ENCODE measurements at regions not wholly inside any gene's neighbourhood (a gene's known extent, or its start where the extent isn't known, plus 50 kb on each side); places are given as distances from the start of the nearest gene placed in this dataset.

DNA sequence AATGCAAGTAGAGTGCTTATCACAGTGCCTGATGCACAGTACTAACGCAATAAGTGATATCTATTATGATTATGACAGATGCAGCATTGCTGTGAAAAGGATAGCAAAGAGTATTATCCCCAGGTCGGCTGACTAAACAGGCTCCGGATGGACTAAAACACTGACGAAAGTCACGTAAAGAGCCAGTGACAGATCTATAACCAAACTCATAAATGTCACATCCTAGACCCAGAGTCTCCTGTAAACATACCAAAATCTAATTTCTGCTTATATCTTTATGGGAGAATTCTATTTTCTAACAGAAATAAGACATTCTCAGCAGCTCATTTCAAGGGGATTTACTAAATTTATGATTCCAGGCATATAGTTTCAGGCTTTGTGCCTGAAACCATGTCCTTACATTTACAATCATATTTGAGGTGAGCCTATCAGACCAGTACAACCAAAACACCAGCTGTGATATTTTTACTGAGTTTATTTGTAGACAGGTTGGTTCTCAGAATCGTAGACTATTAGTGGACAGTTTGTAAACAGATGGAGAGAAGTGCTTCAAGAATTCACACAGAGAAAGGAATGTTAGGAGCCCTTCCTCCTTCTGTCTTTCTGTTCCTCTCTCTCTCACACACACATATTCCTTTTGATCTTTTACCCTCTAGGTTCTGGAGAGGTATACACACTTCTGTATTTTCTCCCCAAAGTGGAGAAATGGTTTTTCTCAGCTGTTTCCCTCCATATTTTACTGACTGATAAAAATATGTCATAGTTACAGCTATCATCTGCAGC is 52.4 kb upstream of the WDR26 start:
- ATAC-seq (no peak), DNase-seq (no peak)
- intact Hi-C loops (cut with micrococcal nuclease), result no loop called here

DNA sequence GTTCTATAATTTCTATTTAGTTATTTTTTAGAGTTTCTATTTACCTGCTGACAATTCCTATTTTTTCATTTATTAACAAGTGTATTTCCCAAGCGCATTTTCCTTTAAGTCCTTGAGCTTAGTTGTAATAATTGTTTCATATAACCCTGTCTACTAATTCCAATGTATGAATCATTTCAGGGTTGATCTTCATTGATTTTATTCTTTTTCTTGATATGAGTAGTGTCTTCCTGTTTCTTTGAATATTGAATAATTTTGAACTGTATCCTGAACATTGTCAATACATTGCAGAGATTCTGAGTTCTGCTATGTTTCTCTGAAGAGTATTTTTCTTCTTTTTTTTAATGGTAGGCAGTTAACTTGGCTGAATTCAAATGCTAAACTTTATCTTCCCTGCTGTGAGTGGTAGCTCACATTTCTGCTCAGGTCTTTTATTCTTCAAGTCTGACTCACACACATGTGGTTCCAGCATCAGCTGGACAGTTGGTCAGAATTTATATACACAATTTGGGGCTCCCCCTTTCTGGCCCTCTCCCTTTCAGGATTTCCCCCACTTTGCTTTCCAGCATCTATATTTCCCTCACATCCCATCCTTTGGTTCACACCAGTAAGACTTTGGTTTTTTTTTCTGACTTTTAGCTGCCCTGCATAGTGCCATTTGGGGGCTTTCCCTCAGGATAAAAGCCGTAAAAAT is 54.4 kb upstream of the WDR26 start:
- DNase-seq, result no peak
- intact Hi-C loops (cut with micrococcal nuclease), result no loop called here
- ATAC-seq, result no peak

DNA sequence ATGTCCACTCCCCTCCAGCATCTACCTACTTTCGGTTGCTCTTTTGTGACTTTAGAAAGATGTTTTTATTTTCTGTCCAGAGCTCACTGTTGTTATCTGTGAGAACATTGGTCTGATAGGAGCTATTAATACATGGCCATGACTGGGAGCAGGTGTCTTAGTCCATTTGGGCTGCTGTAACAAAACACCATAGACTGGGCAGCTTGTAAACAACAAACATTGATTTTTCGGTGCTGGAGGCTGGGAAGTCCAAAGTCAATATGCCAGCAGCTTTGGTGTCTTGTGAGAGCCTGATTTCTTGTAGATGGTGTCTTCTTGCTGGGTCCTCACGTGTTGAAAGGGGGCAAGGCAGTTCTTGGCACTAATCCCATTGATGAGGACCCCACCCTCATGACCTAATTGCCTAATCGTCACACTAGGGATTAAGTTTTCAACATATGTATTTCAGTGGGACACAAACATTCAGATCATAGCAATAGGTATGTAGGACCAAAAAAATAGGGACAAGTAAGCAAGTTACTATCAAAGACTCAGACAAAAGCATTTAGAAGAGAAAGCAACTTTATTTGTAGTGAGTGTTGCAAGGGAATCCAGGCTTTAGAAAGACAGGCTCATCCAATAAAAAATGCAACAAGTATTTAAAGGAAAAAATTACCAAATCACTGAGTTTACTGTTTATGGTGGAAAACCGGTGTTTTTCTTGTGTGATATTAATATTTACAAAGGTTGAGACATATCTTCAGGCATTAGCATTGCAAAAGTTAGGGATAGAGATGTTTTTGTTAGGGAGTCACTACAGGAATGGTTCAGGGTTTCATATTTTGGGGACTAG is 55.2 kb upstream of the WDR26 start:
- intact Hi-C loops (cut with micrococcal nuclease), result no loop called here
- no peak for ATAC-seq

DNA sequence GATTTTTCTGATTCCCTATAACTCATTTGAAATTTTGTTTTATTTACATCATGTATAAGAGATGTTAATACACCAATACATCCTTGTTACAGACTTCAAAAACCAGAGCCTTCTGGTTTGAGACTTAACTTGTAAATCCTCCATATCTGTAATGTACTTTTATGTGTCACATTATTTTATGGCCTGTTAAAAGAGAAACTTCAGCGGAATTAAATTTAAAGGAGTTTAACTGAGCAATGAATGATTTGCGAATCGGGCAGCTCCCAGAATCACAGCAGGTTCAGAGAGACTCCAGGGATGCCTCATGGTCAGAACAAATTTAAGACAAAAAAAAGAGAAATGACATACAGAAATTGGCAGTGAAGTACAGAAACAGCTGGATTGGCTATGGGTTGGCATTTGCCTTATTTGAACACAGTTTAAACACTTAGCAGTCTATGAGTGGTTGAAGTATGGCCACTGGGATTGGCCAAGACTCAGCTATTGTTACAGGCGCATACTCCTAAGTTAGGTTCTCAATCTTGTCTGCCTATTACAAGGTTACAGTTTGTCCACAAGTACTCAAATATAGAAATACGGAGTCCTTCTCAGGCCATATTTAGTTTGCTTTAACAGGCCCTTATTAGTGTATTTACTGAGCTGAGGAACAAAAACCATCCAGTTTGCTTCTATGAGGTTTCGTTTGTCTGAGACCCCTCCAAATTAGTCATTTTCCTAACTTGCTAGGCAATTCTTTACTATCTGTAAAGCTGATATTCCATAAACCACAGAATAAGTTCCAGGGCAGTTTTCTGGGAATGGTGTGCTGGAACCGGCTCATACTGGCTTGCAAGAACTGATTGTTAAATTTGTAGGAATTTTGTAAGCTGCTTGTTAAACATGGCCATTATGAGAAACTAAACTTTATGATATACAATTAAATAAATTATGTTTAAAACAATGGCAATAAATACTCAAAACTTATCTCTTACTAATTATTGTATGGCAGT is 56.2 kb upstream of the WDR26 start:
- DNase-seq (no peak), ATAC-seq (no peak)
- intact Hi-C loops (cut with micrococcal nuclease), result no loop called here

More for the DNA sequence above, 55.2 kb upstream of the WDR26 start:
- no peak for DNase-seq

DNA sequence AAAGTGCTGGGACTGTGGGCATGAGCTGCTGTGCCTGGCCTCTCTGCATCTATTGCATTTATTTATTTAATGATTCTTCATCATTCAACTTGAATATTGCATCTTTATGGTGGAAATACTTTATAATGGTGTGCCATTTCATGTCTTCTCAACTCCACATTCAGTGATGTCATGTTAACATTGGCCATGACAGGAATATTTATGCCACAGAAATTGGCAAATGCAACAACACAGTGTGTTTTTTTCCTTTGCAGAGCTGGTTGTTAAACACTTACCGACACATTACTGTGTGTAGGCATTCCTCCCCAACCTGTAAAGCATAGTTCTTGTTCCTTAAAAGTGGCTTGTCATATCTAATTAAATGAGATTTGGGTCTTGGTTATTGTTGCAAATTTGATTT is 57.4 kb upstream of the WDR26 start:
- ATAC-seq, result no peak
- intact Hi-C loops (cut with micrococcal nuclease), result no loop called here
- no peak for DNase-seq

DNA sequence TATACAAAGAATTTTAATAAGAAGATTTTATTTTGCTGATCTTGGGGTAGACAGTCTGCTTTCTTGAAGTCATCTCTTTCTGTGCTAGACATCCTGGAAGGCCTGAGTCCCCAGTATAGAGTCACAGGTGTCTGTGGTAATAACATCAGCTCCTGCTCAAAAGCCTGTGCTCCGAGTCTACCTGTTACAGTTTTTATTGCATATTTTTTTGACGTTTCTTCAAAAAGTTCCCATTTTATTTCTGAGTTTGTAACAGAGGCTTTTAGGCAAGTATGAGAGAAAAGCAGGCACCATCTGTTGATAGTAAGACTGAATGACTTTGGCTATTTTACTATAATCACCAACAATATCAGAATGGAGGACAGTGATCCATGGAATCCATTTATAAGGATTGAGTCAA is 58.0 kb upstream of the WDR26 start:
- intact Hi-C loops (cut with micrococcal nuclease), result no loop called here
- no peak for ATAC-seq
- no peak for DNase-seq

DNA sequence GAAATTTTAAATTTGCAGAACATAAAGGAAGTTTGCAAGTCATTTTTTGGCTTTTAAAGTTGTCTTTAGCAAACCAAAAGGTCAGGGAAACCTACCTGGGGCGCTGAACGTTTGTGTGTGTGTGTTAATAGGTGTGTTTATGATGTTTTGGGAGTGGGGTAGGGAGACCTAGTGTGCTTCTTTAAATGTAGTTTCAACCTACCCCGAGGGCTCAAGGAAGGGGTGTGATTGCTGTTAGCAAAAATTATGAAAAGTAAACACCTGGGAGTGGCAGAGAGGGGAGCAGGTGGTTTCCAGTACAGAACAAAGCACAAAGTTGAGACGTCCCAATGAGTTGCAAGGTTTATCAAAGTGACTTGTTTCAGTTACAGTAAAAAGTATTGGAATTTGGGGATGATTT is 58.7 kb upstream of the WDR26 start:
- intact Hi-C loops (cut with micrococcal nuclease), result no loop called here
- DNase-seq (no peak), ATAC-seq (no peak)

DNA sequence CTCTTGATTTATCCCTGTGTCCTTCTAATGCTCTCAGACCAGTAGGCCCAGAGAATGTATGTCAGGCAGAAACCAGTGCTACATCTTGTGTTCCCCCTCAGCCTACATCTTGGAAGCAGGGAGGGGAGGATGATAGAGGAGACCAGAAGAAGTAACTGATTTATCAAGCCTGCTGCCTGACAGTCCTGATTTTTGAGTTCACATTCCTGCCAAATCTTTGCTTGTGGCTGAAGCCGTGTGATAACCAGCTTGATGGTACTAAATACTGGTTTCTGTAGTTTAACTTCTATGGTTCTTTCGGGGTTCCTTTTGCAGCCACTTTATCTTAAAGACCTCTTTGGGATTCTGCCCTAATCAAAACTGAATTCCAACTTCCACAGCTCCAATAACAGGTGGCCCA is 59.7 kb upstream of the WDR26 start:
- intact Hi-C loops (cut with micrococcal nuclease), result no loop called here
- DNase-seq (no peak), ATAC-seq (no peak)

DNA sequence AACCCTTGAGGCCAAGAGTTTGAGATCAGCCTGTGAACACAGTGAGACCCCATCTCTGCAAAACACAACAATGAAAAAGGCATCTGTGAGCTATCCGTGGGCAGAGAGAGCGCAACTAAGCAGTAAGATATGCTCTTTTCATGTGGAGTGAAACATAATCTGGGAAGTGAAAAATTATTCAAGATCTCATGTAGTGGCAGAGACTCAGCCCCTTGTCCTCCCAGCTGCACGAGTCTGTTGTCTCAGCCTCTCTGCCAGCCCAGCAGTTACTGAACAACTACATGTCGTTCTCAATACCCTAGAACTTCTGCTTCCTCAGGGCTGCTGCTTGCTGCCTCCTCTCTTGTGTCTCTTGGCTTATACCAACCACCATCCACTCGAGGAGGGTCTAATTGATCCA is 61.3 kb upstream of the WDR26 start:
- DNase-seq (no peak), ATAC-seq (peak; percentile 39)
- intact Hi-C loops (cut with micrococcal nuclease), result no loop called here

DNA sequence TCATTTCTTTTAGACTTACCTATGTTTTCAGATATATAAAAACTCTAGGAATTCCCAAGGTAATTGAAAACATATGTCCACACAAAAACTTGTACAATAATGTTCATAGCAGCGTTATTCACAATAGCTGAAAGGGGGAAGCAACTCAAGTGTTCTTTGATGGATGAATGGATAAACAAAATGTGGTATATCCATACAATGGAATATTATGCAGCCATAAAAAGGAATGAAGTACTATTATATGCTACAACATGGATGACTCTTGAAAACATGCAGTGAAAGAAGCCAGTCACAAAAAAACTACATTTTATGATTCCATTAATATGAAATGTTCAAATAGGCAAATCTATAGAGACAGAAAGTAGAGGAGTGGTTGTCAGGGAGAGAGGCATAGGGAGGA is 62.2 kb upstream of the WDR26 start:
- ATAC-seq, result no peak
- intact Hi-C loops (cut with micrococcal nuclease), result no loop called here
- no peak for DNase-seq

DNA sequence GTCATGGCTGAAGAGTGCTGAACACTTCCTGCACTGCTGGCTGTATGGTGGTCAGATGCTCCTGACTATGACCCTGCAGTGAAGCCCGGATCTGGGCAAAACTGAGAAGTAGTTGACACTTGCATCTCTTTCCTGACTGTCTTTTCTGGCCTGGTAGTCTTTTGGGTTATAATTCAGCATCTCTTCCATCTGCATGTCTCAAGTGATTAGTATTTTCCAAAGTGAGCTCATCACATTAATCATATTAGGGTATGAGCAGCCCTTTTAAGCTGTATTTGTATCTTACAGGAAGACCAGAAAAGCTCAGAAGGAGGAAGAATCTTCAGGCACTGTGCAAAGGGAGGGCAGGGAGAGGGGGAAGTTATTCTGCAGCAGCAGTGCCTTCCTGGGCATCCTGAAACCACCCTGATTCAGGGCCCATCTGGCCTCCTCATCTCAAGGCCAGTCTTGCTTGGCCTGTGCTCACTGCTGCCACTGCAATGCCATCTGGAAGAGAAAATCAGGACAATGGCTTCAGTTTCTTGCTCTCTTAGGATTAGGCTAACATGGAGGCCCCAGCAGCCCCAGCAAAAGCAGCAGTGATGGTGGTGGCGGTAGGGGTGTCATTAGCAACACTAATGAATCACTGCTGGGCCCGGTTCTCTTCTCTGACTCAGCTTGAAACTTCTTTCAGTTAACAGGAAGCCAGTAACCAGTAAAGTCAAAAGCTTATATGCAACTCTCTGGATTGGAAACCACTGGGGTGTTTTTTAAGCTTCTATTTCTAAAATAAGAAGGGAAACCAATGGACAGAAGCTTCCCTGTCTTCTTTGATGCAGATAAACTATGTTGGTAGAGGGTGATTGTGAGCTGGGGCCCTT is 63.3 kb upstream of the WDR26 start:
- intact Hi-C loops (cut with micrococcal nuclease), result no loop called here
- DNase-seq (no peak), ATAC-seq (peak; percentile 57)

DNA sequence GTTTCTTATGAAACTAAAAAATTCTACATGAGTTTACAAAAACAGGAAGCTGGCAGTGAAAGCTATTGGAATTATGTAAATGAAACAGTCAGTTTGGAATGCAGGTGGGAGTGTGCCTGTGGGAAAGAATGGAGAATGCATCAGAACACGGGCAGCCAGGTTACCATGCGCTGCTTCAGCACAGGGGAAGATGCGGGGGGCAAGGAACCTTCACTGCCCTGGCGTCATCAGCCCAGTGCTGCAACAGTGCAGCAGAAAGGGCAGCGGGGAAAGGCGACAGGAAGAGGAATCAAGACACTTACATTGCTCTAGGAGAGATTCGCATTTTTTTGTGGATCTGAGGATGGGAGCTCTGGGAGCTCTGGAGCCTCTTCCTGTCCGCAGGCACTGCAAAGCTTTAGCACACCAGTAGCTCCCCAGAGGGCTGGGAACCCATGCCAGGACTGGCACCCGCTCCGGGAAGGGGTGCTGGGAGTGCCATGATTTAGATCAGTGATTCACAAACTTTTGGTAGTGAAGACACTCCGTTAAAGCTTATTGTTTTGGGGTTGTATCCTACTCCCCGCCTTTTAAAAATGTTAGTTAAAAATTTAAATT is 64.1 kb upstream of the WDR26 start:
- ATAC-seq (no peak), DNase-seq (no peak)
- intact Hi-C loops (cut with micrococcal nuclease), result no loop called here

DNA sequence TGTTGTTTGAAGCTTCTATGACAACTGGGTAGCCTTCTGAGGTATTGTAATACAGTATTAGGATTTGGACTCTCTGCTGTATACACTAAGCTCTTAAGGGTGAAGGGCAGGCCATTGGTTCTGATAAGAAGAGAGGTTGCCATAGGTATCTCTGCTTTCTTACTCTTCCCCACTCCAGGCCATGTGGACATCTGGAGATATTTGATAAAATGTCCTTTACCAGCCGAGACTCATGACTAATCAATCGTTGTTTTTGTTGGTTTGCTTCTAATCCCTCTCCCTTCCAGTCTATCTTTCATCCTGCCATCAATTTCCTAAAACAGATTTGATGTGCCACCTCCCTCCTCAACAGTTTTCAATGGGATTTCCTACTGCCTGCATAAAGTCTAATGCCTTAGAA is 64.6 kb upstream of the WDR26 start:
- DNase-seq, result no peak
- intact Hi-C loops (cut with micrococcal nuclease), result no loop called here
- ATAC-seq, result no peak

DNA sequence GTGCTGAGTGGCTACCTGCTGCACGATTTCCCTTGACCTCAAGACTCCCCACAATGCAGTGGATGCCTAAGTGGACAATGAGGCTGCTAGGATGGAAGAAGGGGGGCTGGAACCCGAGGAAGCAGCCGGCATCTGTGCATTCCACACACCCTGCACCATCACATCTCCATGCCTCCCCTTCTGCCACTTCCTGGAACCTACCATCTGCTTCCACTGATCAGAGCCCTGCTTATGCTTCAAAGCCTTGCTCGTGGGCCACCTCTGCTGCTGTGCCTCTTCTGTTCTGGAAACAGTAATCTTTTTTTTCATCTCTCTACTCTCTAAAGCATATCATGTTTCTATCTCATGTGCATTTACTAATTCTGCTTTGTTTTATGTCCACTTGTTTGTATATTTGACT is 66.2 kb upstream of the WDR26 start:
- intact Hi-C loops (cut with micrococcal nuclease), result no loop called here
- no peak for ATAC-seq
- no peak for DNase-seq

DNA sequence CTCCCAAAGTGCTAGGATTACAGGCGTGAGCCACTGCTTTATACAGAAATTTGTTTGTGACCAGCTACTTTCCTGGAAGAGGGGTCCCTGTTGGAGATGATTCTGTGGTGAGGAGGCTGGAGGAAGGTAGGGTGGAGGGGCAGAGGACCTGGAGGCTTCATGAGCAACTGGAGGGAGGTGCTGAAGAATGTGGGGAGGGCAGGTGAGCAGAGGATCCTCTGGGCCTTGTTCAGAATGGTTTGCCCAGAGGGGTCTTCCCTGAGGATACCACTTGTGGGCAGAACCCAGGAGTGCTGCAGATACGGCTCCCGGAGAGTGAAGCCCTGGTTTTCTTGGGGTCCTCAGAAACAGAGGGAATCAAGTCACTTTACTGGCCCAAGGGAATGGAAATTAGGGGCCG is 67.2 kb upstream of the WDR26 start:
- no peak for ATAC-seq
- intact Hi-C loops (cut with micrococcal nuclease), result no loop called here

DNA sequence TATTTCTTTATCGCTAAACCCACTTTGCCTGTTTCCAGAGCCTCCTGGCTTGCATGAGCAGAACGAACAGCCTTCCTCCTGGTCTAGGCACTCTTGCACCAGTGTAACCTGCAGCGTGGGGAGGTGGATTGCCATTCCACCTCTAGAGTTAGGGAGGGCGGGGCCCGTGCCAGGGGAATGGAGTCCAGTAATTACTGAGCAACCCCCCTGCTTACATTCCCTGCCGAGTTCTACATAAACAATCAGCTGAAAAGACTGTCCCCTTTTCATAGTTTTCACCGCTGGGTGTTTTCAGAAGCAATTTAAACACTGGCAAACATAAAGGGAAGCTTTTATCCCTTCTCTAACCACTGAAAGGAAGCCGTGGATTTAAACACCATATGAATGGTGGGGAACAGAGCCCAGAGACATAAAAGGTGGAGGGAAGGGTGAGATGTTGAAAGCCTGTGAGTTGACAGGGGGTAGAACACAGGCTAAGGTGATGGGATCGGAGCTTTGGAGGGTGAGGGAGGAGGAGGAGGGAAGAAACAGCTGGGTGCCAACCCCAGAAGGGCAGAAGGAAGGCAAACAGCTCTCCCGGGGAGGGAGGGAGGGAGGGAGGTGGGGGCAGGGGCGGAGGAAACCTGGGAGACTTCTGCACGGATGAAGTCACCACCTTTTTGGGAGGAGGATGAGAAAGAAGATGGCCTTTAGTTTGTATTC is 68.0 kb upstream of the WDR26 start:
- ATAC-seq (peak; percentile 2), DNase-seq (no peak)
- intact Hi-C loops (cut with micrococcal nuclease), result no loop called here

More for the DNA sequence above, 67.2 kb upstream of the WDR26 start:
- DNase-seq, result no peak

All from left ventricle myocardium superior (tissue), 1 donor.